AG04450 (cell line): ENCODE measurements at regions not wholly inside any gene's neighbourhood (a gene's known extent, or its start where the extent isn't known, plus 50 kb on each side); places are given as distances from the start of the nearest gene placed in this dataset.

Source experiments
- CTCF ChIA-PET: fragments of 300-600, 350-600 bp; formaldehyde crosslinking; extraction: SDS; loops from one replicate; lab custom pipeline; 2022; ENCODE audit warnings: antibody characterized with exemption, inconsistent platforms; lab: Charles Lee
- POLR2A ChIA-PET: fragments of 350-600 bp; formaldehyde crosslinking; extraction: SDS; loops from one replicate; lab custom pipeline; 2021; ENCODE audit warnings: antibody characterized with exemption, inconsistent platforms; lab: Yijun Ruan, JAX
- DNase-seq: peaks from one replicate; pipeline ENCODE4 v3.0.0-alpha.2; 2011; ENCODE audit warnings: low read depth, low spot score
- H3K27ac ChIP-seq: one replicate; pipeline ENCODE4 v1.5.1; 2012; ENCODE audit warnings: low read depth, low read length, control low read depth
- H3K27me3 ChIP-seq: one replicate; pipeline ENCODE4 v1.6.0; 2012; ENCODE audit warnings: low read length; ENCODE audit not compliant: control insufficient read depth, insufficient read depth
- H3K4me3 ChIP-seq: 2 replicates; pipeline ENCODE4 v1.5.1; 2011; ENCODE audit warnings: mild to moderate bottlenecking, low read depth, low read length, control low read depth
- H3K9me3 ChIP-seq: 2 replicates; pipeline ENCODE4 v1.5.1; 2012; ENCODE audit warnings: low read length; ENCODE audit not compliant: control insufficient read depth, insufficient read depth
- TF ChIP-seq, protein P1 (sequence below): IDR thresholded peaks from 2 replicates; pipeline ENCODE4 v1.5.1; 2011; ENCODE audit warnings: low read depth, low read length, control low read depth, inconsistent platforms

DNA sequence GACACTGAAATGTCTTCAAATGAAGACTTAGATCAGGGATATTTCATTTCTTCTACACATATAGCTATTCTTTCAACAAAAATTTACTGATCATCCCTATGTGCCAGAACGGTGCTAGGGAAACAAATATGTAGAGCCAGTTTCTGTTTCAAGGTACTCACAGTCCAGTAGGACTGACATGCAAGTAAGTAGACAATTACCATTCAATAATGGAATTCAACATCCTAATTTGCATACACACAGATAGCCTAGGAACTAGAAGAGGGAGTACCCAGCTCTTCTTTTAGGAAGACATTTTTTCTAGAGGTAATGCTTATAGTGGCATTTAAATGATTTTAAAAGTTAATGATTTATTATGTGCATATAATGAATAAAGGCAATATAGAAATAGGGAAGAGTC is 388.8 kb downstream of the ZSWIM6 start:
- DNase-seq: no peak
- Histone ChIP-seq H3K27ac (no peak overlapping the region), H3K27me3 (no peaks in the 10 kb centered on the region), H3K4me3 (no peak overlapping the region), H3K9me3 (no peaks in the 10 kb centered on the region)
- POLR2A ChIA-PET: no interaction called here
- TF ChIP-seq, protein P1, sequence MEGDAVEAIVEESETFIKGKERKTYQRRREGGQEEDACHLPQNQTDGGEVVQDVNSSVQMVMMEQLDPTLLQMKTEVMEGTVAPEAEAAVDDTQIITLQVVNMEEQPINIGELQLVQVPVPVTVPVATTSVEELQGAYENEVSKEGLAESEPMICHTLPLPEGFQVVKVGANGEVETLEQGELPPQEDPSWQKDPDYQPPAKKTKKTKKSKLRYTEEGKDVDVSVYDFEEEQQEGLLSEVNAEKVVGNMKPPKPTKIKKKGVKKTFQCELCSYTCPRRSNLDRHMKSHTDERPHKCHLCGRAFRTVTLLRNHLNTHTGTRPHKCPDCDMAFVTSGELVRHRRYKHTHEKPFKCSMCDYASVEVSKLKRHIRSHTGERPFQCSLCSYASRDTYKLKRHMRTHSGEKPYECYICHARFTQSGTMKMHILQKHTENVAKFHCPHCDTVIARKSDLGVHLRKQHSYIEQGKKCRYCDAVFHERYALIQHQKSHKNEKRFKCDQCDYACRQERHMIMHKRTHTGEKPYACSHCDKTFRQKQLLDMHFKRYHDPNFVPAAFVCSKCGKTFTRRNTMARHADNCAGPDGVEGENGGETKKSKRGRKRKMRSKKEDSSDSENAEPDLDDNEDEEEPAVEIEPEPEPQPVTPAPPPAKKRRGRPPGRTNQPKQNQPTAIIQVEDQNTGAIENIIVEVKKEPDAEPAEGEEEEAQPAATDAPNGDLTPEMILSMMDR: no peak
- CTCF ChIA-PET: no interaction called here

DNA sequence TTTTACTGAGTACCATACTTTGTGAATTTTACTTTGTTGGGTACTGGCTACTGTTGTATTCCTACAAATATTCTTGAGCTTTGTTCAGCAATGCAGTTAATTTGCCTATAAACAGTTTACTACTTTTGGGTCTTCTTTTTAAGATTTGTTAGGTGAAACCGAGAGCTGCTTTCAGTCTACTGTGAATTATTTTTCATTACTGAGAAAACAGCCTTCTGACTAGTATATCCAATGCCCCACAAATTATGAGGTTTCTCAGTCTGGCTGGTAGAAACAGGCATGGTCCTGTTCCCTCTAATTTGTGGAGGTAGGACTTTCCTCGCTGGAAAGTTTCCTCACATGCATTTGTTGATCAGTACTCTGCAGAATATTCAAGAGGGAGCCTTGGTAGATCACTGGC is 392.0 kb downstream of the ZSWIM6 start:
- no peak for DNase-seq
- no peaks in the 10 kb centered on the region for H3K9me3 ChIP-seq
- H3K4me3 ChIP-seq: no peak overlapping the region
- no peak overlapping the region for H3K27ac ChIP-seq
- TF ChIP-seq, protein P1: no peak
- POLR2A ChIA-PET: no interaction called here
- CTCF ChIA-PET: no interaction called here
- no peaks in the 10 kb centered on the region for H3K27me3 ChIP-seq

DNA sequence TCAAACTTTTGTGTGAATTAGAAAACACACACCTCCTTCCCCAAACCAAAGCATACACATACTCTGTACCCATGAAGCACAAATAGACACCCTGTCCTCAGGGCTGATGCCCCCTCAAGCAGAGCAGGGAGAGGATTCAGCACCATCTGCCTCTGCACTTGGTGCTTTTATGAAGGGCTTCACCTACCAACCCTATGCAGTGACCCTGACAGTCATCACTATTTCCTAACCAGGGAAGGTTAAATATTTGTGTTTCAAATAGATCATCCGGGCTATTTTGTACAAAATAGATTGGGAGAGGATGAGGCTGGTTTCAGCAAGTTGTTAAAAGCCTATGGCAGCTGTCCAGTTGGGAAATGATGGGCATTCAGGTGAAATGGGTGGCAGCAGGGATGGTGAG is 396.2 kb downstream of the ZSWIM6 start:
- ChIA-PET CTCF (no interaction called here), POLR2A (no interaction called here)
- Histone ChIP-seq H3K4me3 (no peak overlapping the region), H3K27me3 (peaks cover 14% of the 10 kb centered on the region), H3K9me3 (no peaks in the 10 kb centered on the region), H3K27ac (no peak overlapping the region)
- TF ChIP-seq, protein P1: no peak
- no peak for DNase-seq

DNA sequence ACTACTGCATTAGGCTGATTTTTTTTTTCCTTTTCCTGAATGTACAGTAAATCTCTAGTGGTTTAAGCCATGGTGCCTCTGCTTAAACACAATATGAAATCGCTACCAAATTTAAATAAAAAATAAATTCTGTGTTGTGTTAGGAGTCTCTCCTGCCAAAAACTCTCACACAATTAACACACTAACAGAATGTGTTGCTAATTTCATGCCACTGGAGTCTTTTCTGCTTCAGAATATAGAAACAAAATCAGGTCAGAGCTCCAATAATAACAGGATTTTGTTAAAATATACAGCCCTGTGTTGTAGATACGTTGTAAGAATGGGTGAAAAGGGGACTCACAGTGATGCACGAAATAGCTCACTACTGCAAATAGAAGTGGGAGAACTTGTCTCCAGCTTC is 398.8 kb downstream of the ZSWIM6 start:
- no peaks in the 10 kb centered on the region for H3K9me3 ChIP-seq
- ChIA-PET POLR2A (no interaction called here), CTCF (no interaction called here)
- TF ChIP-seq, protein P1: no peak
- H3K27me3 ChIP-seq: peaks cover 19% of the 10 kb centered on the region
- no peak overlapping the region for H3K4me3 ChIP-seq
- no peak for DNase-seq
- no peak overlapping the region for H3K27ac ChIP-seq

DNA sequence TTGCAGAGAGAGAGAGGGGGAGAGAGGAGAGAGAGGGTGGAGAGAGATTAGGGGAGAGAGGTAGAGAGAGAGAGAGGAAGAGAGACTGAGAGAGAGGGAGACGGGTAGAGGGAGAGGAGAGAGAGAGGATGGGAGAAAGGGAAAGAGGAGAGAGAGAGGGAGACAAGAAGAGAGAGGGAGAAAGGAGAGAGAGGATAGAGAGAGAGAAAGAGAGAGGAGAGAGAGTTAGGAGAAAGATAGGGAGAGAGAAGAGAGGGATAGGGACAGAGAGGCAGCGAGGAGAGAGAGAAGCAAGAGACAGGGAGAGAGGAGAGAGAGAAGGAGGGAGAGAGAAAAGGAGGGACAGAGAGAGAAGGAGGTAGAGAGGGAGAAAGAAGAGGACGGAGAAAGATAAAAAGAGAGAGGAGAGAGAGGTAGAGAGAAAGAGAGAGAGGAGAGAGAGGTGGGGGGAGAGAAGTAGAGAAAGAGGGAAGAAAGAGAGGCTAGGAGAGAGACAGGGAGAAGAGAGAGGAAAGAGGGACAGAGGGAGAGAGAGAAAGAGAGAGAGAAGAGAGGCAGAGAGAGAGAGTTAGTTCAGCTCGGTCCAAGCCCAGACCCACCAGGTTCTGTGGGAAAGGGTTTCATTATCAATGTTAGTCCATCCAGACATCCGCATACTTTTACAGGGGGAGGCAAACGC is 399.3 kb downstream of the ZSWIM6 start:
- H3K27ac ChIP-seq: no peak overlapping the region
- H3K9me3 ChIP-seq: no peaks in the 10 kb centered on the region
- POLR2A ChIA-PET: no interaction called here
- CTCF ChIA-PET: no interaction called here
- no peak overlapping the region for H3K4me3 ChIP-seq
- peaks cover 19% of the 10 kb centered on the region for H3K27me3 ChIP-seq
- DNase-seq: no peak
- TF ChIP-seq, protein P1: no peak
